PC-3 (cell line): ENCODE measurements at regions not wholly inside any gene's neighbourhood (a gene's known extent, or its start where the extent isn't known, plus 50 kb on each side); places are given as distances from the start of the nearest gene placed in this dataset.
A peak's percentile ranks its signal among the peaks of the same experiment; 100 is the strongest.

ENCODE experiments used
- ATAC-seq: fragments of 200-7000 bp; cut with Tn5 transposase; 2 replicates; pipeline ENCODE4 v1.9.1; 2020; ENCODE audit warnings: mild to moderate bottlenecking, moderate library complexity
- BruUV-seq: library from RNA; stranded (reverse); fragments of 400-500 nt; replicated peaks from 2 replicates; lab custom pipeline; 2021; lab: Mats Ljungman, UMichigan
- CTCF ChIA-PET: fragments of 300-600 bp; sonication (Branson Sonifier 250); formaldehyde crosslinking; loops from one replicate; lab custom pipeline; 2022; ENCODE audit warnings: antibody characterized with exemption; lab: Charles Lee
- POLR2A ChIA-PET: fragments of 300-600 bp; sonication (Branson Sonifier 250); formaldehyde crosslinking; loops from one replicate; lab custom pipeline; 2022; ENCODE audit warnings: antibody characterized with exemption; ENCODE audit not compliant: unreplicated experiment; lab: Charles Lee
- DNase-seq: peaks from one replicate; pipeline ENCODE4 v3.0.0-alpha.2; 2015
- H2AFZ ChIP-seq: fragments of 300-600 bp; sonication (generic); 2 replicates; pipeline ENCODE4 v1.6.0; 2016; ENCODE audit warnings: antibody characterized with exemption, low read length
- H3F3A ChIP-seq: fragments of 300-600 bp; sonication (generic); one replicate; pipeline ENCODE4 v1.6.0; 2017; ENCODE audit warnings: antibody characterized with exemption, low read length, control low read depth, mild to moderate bottlenecking; ENCODE audit not compliant: unreplicated experiment
- H3K27ac ChIP-seq: fragments of 300-600 bp; sonication (generic); 2 replicates; pipeline ENCODE4 v1.5.1; 2016; ENCODE audit warnings: mild to moderate bottlenecking, low read length
- H3K27me3 ChIP-seq: fragments of 300-600 bp; sonication (generic); 2 replicates; pipeline ENCODE4 v1.6.1; 2016; ENCODE audit warnings: low read length, mixed read lengths
- H3K36me3 ChIP-seq: fragments of 300-600 bp; sonication (generic); 2 replicates; pipeline ENCODE4 v1.6.1; 2016; ENCODE audit warnings: low read depth, mixed run types, low read length, mixed read lengths
- H3K4me1 ChIP-seq: fragments of 300-600 bp; sonication (generic); 2 replicates; pipeline ENCODE4 v1.5.1; 2016; ENCODE audit warnings: low read length; ENCODE audit not compliant: insufficient read depth
- H3K4me2 ChIP-seq: fragments of 300-600 bp; sonication (generic); 2 replicates; pipeline ENCODE4 v1.6.0; 2016; ENCODE audit warnings: low read length
- H3K4me3 ChIP-seq: fragments of 300-600 bp; sonication (generic); 2 replicates; pipeline ENCODE4 v1.5.1; 2016; ENCODE audit warnings: mild to moderate bottlenecking, low read length, mixed read lengths
- H3K79me2 ChIP-seq: fragments of 300-600 bp; sonication (generic); 2 replicates; pipeline ENCODE4 v1.6.1; 2017; ENCODE audit warnings: low read length, mixed read lengths
- H3K9ac ChIP-seq: fragments of 300-600 bp; sonication (generic); 2 replicates; pipeline ENCODE4 v1.6.0; 2016; ENCODE audit warnings: mild to moderate bottlenecking, low read length
- H3K9me2 ChIP-seq: fragments of 300-600 bp; sonication (generic); replicated peaks from 2 replicates; pipeline ENCODE4 v1.6.1; 2016; ENCODE audit warnings: mixed run types, low read length, mixed read lengths
- H3K9me3 ChIP-seq: fragments of 300-600 bp; sonication (generic); 2 replicates; pipeline ENCODE4 v1.6.1; 2016; ENCODE audit warnings: low read length, mixed read lengths
- H4K20me1 ChIP-seq: fragments of 300-600 bp; sonication (generic); 2 replicates; pipeline ENCODE4 v1.6.1; 2016; ENCODE audit warnings: low read length, mixed read lengths
- EZH2 ChIP-seq: fragments of 300-600 bp; sonication (generic); IDR thresholded peaks from one replicate; pipeline ENCODE4 v1.6.1; 2017; ENCODE audit warnings: antibody characterized with exemption, mild to moderate bottlenecking, low read length; ENCODE audit not compliant: unreplicated experiment
- EZH2phosphoT487 ChIP-seq: fragments of 300-600 bp; sonication (generic); IDR thresholded peaks from 2 replicates; pipeline ENCODE4 v1.6.1; 2018; ENCODE audit warnings: mild to moderate bottlenecking, antibody characterized with exemption, low read length, borderline replicate concordance
- intact Hi-C: fragments of 100-400 bp; cut with micrococcal nuclease; formaldehyde crosslinking; loops from 2 replicates; pipeline ENCODE4 v1.9.0; 2023
- TF ChIP-seq, protein P1 (sequence below): fragments of 300-600 bp; sonication (generic); conservative IDR thresholded peaks from 2 replicates; pipeline ENCODE4 v1.5.1; 2017; ENCODE audit warnings: antibody characterized with exemption, low read depth, mild to moderate bottlenecking, low read length

DNA sequence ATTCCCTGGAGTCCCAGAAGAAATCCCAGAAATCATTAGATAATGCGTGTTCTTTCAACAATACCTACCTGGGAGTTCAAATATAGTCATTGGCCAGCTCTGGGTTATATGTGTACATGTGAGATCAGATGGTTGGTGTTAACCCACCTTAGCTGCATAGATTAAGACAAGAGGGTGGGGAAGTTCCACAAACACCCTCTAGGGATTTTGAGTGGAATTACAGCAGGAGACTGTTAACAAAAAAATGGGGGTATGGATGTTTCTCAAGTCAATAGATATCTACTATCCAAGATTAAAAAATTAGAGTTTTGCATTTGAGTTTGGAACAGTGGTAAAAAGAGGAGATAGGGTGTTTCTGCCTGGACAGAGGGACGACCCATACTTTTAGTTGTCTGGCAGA lies 282.5 kb upstream of the CNTN3 start:
- Histone ChIP-seq H3K4me2 (no peak overlapping the region), H3K9ac (no peak overlapping the region), H2AFZ (no peak overlapping the region), H4K20me1 (no peaks in the 10 kb centered on the region), H3K79me2 (no peaks in the 10 kb centered on the region), H3K4me3 (no peak overlapping the region), H3K4me1 (no peaks in the 10 kb centered on the region), H3K36me3 (no peaks in the 10 kb centered on the region), H3K27ac (no peak overlapping the region), H3K27me3 (no peaks in the 10 kb centered on the region), H3F3A (no peaks in the 10 kb centered on the region), H3K9me2 (no peaks in the 10 kb centered on the region), H3K9me3 (peaks cover 3% of the 10 kb centered on the region; the same call in 1 of the 2 replicates)
- ATAC-seq (no peak), DNase-seq (no peak)
- POLR2A ChIA-PET, result no interaction called here
- CTCF ChIA-PET, result no interaction called here
- intact Hi-C loops, result no loop called here
- no TSS peak for BruUV-seq
- TF ChIP-seq, protein P1, sequence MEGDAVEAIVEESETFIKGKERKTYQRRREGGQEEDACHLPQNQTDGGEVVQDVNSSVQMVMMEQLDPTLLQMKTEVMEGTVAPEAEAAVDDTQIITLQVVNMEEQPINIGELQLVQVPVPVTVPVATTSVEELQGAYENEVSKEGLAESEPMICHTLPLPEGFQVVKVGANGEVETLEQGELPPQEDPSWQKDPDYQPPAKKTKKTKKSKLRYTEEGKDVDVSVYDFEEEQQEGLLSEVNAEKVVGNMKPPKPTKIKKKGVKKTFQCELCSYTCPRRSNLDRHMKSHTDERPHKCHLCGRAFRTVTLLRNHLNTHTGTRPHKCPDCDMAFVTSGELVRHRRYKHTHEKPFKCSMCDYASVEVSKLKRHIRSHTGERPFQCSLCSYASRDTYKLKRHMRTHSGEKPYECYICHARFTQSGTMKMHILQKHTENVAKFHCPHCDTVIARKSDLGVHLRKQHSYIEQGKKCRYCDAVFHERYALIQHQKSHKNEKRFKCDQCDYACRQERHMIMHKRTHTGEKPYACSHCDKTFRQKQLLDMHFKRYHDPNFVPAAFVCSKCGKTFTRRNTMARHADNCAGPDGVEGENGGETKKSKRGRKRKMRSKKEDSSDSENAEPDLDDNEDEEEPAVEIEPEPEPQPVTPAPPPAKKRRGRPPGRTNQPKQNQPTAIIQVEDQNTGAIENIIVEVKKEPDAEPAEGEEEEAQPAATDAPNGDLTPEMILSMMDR, result peak; percentile 31
- TF ChIP-seq EZH2phosphoT487, result no peak
- TF ChIP-seq EZH2, result no peak

DNA sequence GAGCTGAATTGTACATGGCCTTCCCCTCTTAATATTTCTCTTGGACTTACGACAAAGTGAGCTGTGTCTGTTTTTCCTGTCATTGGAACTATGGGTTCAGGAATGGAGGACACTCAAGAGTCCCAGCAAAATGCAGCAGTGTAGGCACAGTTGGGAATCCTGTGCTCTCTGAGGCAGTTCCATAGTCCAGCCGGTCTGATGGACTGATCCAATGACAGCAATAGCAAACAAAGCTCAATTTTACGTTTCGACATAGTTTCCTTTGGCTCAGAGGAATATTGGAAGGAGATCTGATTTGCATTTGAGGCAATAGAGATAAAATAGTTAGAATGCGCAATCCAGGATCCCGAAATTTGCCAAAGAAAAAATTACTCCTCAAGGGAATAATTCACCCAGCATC lies 276.9 kb upstream of the CNTN3 start:
- Histone ChIP-seq H3K36me3 (no peaks in the 10 kb centered on the region), H3K79me2 (no peaks in the 10 kb centered on the region), H3F3A (no peaks in the 10 kb centered on the region), H3K9me3 (peaks cover 38% of the 10 kb centered on the region; the same call in 1 of the 2 replicates), H2AFZ (no peak overlapping the region), H3K27me3 (no peaks in the 10 kb centered on the region), H3K27ac (no peak overlapping the region), H3K4me3 (no peak overlapping the region), H3K4me2 (no peak overlapping the region), H3K9me2 (no peaks in the 10 kb centered on the region), H3K4me1 (no peaks in the 10 kb centered on the region), H4K20me1 (no peaks in the 10 kb centered on the region), H3K9ac (no peak overlapping the region)
- no TSS peak for BruUV-seq
- CTCF ChIA-PET, result no interaction called here
- POLR2A ChIA-PET, result no interaction called here
- intact Hi-C loops, result no loop called here
- TF ChIP-seq, protein P1, result no peak
- no peak for TF ChIP-seq EZH2phosphoT487
- ATAC-seq, result no peak
- DNase-seq, result no peak

DNA sequence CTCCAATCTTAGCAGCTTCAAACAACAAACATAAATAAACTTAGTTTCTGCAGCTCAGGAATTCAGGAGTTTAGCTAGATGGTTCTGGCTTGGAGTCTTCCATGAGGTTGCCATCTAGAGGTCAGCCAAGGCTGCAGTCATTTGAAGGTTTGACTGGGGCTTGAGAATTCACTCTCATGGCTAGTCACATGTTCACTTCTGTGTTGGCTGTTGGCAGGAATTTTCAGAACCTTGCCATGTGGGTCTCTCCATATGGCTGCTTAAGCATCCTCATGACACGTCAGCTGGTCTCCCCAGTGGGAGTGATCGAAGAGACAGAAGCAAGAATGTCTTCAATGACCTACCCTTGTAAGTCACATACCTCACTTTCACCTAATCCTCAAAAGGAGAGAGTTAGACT lies 269.2 kb upstream of the CNTN3 start:
- Histone ChIP-seq H3K4me2 (no peak overlapping the region), H2AFZ (no peak overlapping the region), H3K4me3 (no peak overlapping the region), H3K27me3 (no peaks in the 10 kb centered on the region), H3K27ac (no peak overlapping the region), H3K9me3 (peaks cover 46% of the 10 kb centered on the region), H3K9ac (no peak overlapping the region), H3K79me2 (no peaks in the 10 kb centered on the region), H3K36me3 (no peaks in the 10 kb centered on the region), H3K9me2 (no peaks in the 10 kb centered on the region), H3F3A (no peaks in the 10 kb centered on the region), H3K4me1 (no peaks in the 10 kb centered on the region), H4K20me1 (no peaks in the 10 kb centered on the region)
- intact Hi-C loops, result no loop called here
- TF ChIP-seq, protein P1, result 0 out of 2 replicates have a peak, but pooled peaks have one; percentile 24
- TF ChIP-seq EZH2phosphoT487, result no peak
- CTCF ChIA-PET, result no interaction called here
- POLR2A ChIA-PET, result no interaction called here
- BruUV-seq, result no TSS peak
- no peak for DNase-seq
- no peak for ATAC-seq
